HEK293 (cell line): ENCODE measurements at regions not wholly inside any gene's neighbourhood (a gene's known extent, or its start where the extent isn't known, plus 50 kb on each side); places are given as distances from the start of the nearest gene placed in this dataset.

Source experiments
- CTCF ChIA-PET: fragments of 350-600 bp; formaldehyde crosslinking; extraction: SDS; loops from one replicate; lab custom pipeline; 2021; ENCODE audit warnings: antibody characterized with exemption; lab: Yijun Ruan, JAX
- POLR2A ChIA-PET: fragments of 300-600 bp; formaldehyde crosslinking; extraction: SDS; loops from one replicate; lab custom pipeline; 2020; ENCODE audit warnings: antibody characterized with exemption, inconsistent platforms; lab: Yijun Ruan, JAX
- H3K27ac ChIP-seq: fragments of 200-500 bp; sonication (Bioruptor generic); 2 replicates; pipeline ENCODE4 v1.5.1; 2014; ENCODE audit warnings: low read depth, low read length, control low read depth, inconsistent platforms; ENCODE audit errors: extremely low read depth
- H3K36me3 ChIP-seq, 2 experiments: fragments of 200-500 bp in 1 of 2; sonication (Bioruptor generic) in 1 of 2; 1 replicate in 1 of 2; 2 replicates in 1 of 2; pipeline ENCODE4 v1.5.1; 2014 to 2017; ENCODE audit warnings: inconsistent platforms in 2 of 2, low read length in 2 of 2; ENCODE audit not compliant: control insufficient read depth in 2 of 2, insufficient read depth in 1 of 2
- H3K4me1 ChIP-seq: fragments of 200-500 bp; sonication (Bioruptor generic); 2 replicates; pipeline ENCODE4 v1.5.1; 2014; ENCODE audit warnings: mild to moderate bottlenecking, low read length, inconsistent platforms; ENCODE audit not compliant: control insufficient read depth, insufficient read depth
- H3K4me3 ChIP-seq: 2 replicates; pipeline ENCODE4 v1.5.1; 2011; ENCODE audit warnings: low read depth, mild to moderate bottlenecking, control low read depth, low read length, moderate library complexity
- H3K9me3 ChIP-seq: fragments of 200-500 bp; sonication (Bioruptor generic); 2 replicates; pipeline ENCODE4 v1.5.1; 2014; ENCODE audit warnings: low read depth, low read length, inconsistent platforms; ENCODE audit not compliant: control insufficient read depth, insufficient read depth
- KLF9 ChIP-seq: fragments of 450-650 bp; formaldehyde crosslinking; IDR thresholded peaks from 2 replicates; pipeline ENCODE4 v1.5.1; 2016; ENCODE audit warnings: missing biosample characterization, missing genetic modification characterization, low read depth
- MZF1 ChIP-seq: fragments of 450-650 bp; formaldehyde crosslinking; IDR thresholded peaks from 2 replicates; pipeline ENCODE4 v1.5.1; 2017; ENCODE audit warnings: missing biosample characterization, missing genetic modification characterization, borderline replicate concordance
- PRDM10 ChIP-seq: fragments of 450-650 bp; formaldehyde crosslinking; IDR thresholded peaks from 2 replicates; pipeline ENCODE4 v1.5.1; 2016; ENCODE audit warnings: missing biosample characterization, missing genetic modification characterization
- PRDM6 ChIP-seq: fragments of 450-650 bp; formaldehyde crosslinking; IDR thresholded peaks from 2 replicates; pipeline ENCODE4 v1.5.1; 2017; ENCODE audit warnings: missing biosample characterization, missing genetic modification characterization
- SP2 ChIP-seq: fragments of 450-650 bp; formaldehyde crosslinking; IDR thresholded peaks from 2 replicates; pipeline ENCODE4 v1.5.1; 2016; ENCODE audit warnings: missing biosample characterization, missing genetic modification characterization
- ZBTB44 ChIP-seq: fragments of 450-650 bp; IDR thresholded peaks from 2 replicates; pipeline ENCODE4 v1.5.1; 2018; ENCODE audit warnings: missing biosample characterization, mild to moderate bottlenecking, missing genetic modification characterization
- ZNF112 ChIP-seq: fragments of 450-650 bp; formaldehyde crosslinking; IDR thresholded peaks from 2 replicates; pipeline ENCODE4 v1.5.0; 2017; ENCODE audit warnings: missing biosample characterization, missing genetic modification characterization
- ZNF174 ChIP-seq: fragments of 450-650 bp; formaldehyde crosslinking; IDR thresholded peaks from 2 replicates; pipeline ENCODE4 v1.5.0; 2017; ENCODE audit warnings: missing biosample characterization, mild to moderate bottlenecking, missing genetic modification characterization
- ZNF513 ChIP-seq: fragments of 450-650 bp; IDR thresholded peaks from 2 replicates; pipeline ENCODE4 v1.5.1; 2018; ENCODE audit warnings: missing biosample characterization, missing genetic modification characterization
- ZNF549 ChIP-seq: fragments of 450-650 bp; IDR thresholded peaks from 2 replicates; pipeline ENCODE4 v1.5.1; 2018; ENCODE audit warnings: missing biosample characterization, missing genetic modification characterization, mild to moderate bottlenecking, inconsistent platforms, moderate library complexity
- ZNF571 ChIP-seq: fragments of 450-650 bp; formaldehyde crosslinking; IDR thresholded peaks from 2 replicates; pipeline ENCODE4 v1.5.0; 2017; ENCODE audit warnings: missing biosample characterization, missing genetic modification characterization
- ZNF626 ChIP-seq: fragments of 450-650 bp; sonication (Bioruptor Pico); formaldehyde crosslinking; IDR thresholded peaks from 2 replicates; pipeline ENCODE4 v1.5.1; 2018; ENCODE audit warnings: missing biosample characterization, missing genetic modification characterization, inconsistent platforms
- ZNF704 ChIP-seq: fragments of 450-650 bp; formaldehyde crosslinking; IDR thresholded peaks from 2 replicates; pipeline ENCODE4 v1.5.1; 2016; ENCODE audit warnings: missing biosample characterization, missing genetic modification characterization

DNA sequence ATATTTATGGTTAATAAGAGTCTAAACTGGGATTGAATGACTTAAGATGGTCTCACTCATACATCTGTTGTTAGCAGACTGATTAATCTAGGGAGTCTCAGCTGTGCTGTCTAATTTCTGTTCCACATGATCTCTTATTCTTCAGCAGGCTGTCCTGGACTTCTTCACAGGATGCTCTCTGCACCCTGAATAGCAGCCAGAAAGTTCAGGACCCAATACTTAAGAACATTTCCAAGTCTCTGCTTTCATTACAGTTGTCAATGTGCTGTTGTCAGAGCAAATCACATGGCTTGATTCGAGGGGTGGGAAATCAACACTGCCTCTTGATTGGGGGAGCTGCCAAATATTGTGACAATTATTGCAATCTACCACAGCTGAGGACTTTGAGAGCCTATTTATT is 627.1 kb upstream of the SLC8A1 start (continued):
- TF ChIP-seq PRDM6 (tag by site-specific recombination) (no peak), SP2 (tag by site-specific recombination) (no peak), ZBTB44 (no peak), ZNF112 (tag by site-specific recombination) (no peak), ZNF513 (tag by site-specific recombination) (no peak), ZNF549 (tag by site-specific recombination) (no peak), ZNF626 (tag by site-specific recombination) (no peak)

DNA sequence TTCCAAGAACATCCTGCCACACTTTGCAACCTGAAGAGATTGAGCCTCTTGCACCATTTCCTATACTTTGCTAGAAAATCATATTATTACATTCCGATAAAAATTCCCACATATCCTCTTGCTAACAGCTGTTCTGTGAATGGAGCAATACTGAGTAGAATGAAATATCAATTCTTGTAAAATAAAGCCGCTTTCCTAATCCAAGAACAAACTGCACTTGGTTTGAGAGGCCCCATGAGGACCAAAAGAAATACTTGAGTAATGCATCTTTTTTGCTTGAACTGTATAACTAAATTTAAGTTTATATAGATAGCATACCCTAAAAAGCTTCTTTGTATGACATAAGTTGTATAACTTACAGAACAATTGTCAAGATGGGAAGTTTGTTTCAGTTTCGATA is 632.4 kb upstream of the SLC8A1 start:
- Histone ChIP-seq H3K9me3 (no peaks in the 10 kb centered on the region), H3K36me3 (no peaks in the 10 kb centered on the region)
- CTCF ChIA-PET = no interaction called here
- TF ChIP-seq ZNF513 (tag by site-specific recombination) (no peak), ZNF704 (no peak), MZF1 (tag by site-specific recombination) (no peak), PRDM10 (tag by site-specific recombination) (no peak), KLF9 (tag by site-specific recombination) (no peak), ZNF174 (tag by site-specific recombination) (no peak), ZNF571 (tag by site-specific recombination) (no peak)
- TF ChIP-seq, all 188 proteins: peak for 0
- POLR2A ChIA-PET = no interaction called here
- Histone ChIP-seq H3K4me3 (no peak overlapping the region), H3K4me1 (no peaks in the 10 kb centered on the region), H3K27ac (no peak overlapping the region)
